ENCODE measurements at regions not wholly inside any gene's neighbourhood (a gene's known extent, or its start where the extent isn't known, plus 50 kb on each side); places are given as distances from the start of the nearest gene placed in this dataset.

DNA sequence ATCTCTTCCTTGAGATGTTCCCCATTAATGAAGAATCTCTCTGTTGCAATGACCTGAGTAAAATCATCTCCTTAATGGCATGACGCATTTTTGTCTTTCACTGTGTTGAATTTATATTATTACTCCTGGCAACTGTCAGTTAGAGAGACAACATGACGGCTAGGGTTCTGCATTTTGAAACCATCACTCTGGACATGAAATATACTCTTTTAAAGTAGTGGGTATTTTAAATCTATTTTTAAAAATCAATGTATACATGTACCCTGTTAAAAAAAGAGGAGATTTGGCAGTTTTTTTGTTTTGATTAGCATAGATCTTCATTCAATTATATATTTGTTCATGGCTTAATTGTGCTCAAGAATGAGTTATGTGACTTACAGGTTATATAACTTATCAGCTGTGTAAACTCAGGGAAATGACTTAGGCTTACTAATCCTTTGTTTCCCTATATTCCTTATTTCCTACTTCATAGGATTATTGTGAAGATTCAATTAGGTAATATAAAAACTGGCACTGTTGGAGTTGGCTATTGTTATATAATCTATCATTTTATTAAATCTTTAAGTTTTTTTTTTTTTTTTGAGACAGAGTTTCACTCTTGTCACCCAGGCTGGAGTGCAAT, 632.0 kb upstream of the SPRY2 start:
- Mint-ChIP-seq H3K4me3 (no peak overlapping the region), H3K36me3 (ENCODE audit: low read depth) (no peaks in the 10 kb centered on the region), H3K4me1 (no peaks in the 10 kb centered on the region), H3K27ac (no peak overlapping the region; the same call in 1 of the 2 replicates), H3K27me3 (ENCODE audit: insufficient read depth, low read depth, poor library complexity) (no peaks in the 10 kb centered on the region), H3K9me3 (no peaks in the 10 kb centered on the region; the same call in 2 of the 3 replicates)
- no peak overlapping the region for H3K27ac ChIP-seq (ENCODE audit: low read depth)
- no peak for ATAC-seq
- H2AFZ ChIP-seq: no peak overlapping the region
- H3K79me2 ChIP-seq (replicated peaks; ENCODE audit: insufficient read depth): no peaks in the 10 kb centered on the region
- H3K4me1 ChIP-seq (ENCODE audit: insufficient read depth): no peaks in the 10 kb centered on the region
- H3K27me3 ChIP-seq (ENCODE audit: insufficient read depth): no peaks in the 10 kb centered on the region
- TF ChIP-seq, protein P1, sequence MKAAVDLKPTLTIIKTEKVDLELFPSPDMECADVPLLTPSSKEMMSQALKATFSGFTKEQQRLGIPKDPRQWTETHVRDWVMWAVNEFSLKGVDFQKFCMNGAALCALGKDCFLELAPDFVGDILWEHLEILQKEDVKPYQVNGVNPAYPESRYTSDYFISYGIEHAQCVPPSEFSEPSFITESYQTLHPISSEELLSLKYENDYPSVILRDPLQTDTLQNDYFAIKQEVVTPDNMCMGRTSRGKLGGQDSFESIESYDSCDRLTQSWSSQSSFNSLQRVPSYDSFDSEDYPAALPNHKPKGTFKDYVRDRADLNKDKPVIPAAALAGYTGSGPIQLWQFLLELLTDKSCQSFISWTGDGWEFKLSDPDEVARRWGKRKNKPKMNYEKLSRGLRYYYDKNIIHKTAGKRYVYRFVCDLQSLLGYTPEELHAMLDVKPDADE (IDR thresholded peaks at IDR 0.05): no peak
- TF ChIP-seq EZH2phosphoT487 (IDR thresholded peaks at IDR 0.05; ENCODE audit: unreplicated experiment): no peak
- no peaks in the 10 kb centered on the region for H3F3A ChIP-seq (replicated peaks; ENCODE audit: low read depth)
- no peaks in the 10 kb centered on the region for H3K36me3 ChIP-seq (ENCODE audit: insufficient read depth)
- no peaks in the 10 kb centered on the region for H4K20me1 ChIP-seq (replicated peaks; ENCODE audit: insufficient read depth)
- no peak overlapping the region for H3K4me2 ChIP-seq
- H3K4me3 ChIP-seq: no peak overlapping the region
- H3K9me2 ChIP-seq (ENCODE audit: insufficient read depth): no peaks in the 10 kb centered on the region
- DNase-seq (ENCODE audit: low spot score): no peak

GRCh38 chr13:80965097-80965496, 624.2 kb upstream of the SPRY2 start:
- Mint-ChIP-seq H3K36me3 (ENCODE audit: low read depth) (no peaks in the 10 kb centered on the region), H3K9me3 (no peaks in the 10 kb centered on the region), H3K27ac (no peak overlapping the region), H3K4me1 (peaks cover 11% of the 10 kb centered on the region), H3K27me3 (ENCODE audit: insufficient read depth, low read depth, poor library complexity) (no peaks in the 10 kb centered on the region), H3K4me3 (no peak overlapping the region)
- H3K4me2 ChIP-seq: no peak overlapping the region
- H3F3A ChIP-seq (replicated peaks; ENCODE audit: low read depth): no peaks in the 10 kb centered on the region
- ATAC-seq: no peak
- H3K9me2 ChIP-seq (ENCODE audit: insufficient read depth): no peaks in the 10 kb centered on the region
- H4K20me1 ChIP-seq (replicated peaks; ENCODE audit: insufficient read depth): no peaks in the 10 kb centered on the region
- H3K4me1 ChIP-seq (ENCODE audit: insufficient read depth): peaks cover 13% of the 10 kb centered on the region
- H3K36me3 ChIP-seq (ENCODE audit: insufficient read depth): no peaks in the 10 kb centered on the region
- H3K4me3 ChIP-seq: no peak overlapping the region
- DNase-seq (ENCODE audit: low spot score): no peak
- no peak overlapping the region for H2AFZ ChIP-seq
- H3K79me2 ChIP-seq (replicated peaks; ENCODE audit: insufficient read depth): no peaks in the 10 kb centered on the region
- H3K27ac ChIP-seq (ENCODE audit: low read depth): no peak overlapping the region
- no peaks in the 10 kb centered on the region for H3K27me3 ChIP-seq (ENCODE audit: insufficient read depth)
- TF ChIP-seq, protein P1 (IDR thresholded peaks at IDR 0.05): no peak
- TF ChIP-seq JUNB (IDR thresholded peaks at IDR 0.05; ENCODE audit: unreplicated experiment) (no peak), CREB1 (CRISPR knock-in tag; IDR thresholded peaks at IDR 0.05; ENCODE audit: low read depth) (no peak), POLR2AphosphoS5 (IDR thresholded peaks at IDR 0.05; ENCODE audit: low read depth) (no peak), ZNF114 (CRISPR knock-in tag; IDR thresholded peaks at IDR 0.05) (no peak), ZNF331 (CRISPR knock-in tag; IDR thresholded peaks at IDR 0.05; ENCODE audit: low read depth) (no peak), EZH2phosphoT487 (IDR thresholded peaks at IDR 0.05; ENCODE audit: unreplicated experiment) (no peak), CTCF (conservative IDR thresholded peaks at IDR 0.05; ENCODE audit: low read depth in 2 of 2) (no peak)
- TF ChIP-seq, protein P2, sequence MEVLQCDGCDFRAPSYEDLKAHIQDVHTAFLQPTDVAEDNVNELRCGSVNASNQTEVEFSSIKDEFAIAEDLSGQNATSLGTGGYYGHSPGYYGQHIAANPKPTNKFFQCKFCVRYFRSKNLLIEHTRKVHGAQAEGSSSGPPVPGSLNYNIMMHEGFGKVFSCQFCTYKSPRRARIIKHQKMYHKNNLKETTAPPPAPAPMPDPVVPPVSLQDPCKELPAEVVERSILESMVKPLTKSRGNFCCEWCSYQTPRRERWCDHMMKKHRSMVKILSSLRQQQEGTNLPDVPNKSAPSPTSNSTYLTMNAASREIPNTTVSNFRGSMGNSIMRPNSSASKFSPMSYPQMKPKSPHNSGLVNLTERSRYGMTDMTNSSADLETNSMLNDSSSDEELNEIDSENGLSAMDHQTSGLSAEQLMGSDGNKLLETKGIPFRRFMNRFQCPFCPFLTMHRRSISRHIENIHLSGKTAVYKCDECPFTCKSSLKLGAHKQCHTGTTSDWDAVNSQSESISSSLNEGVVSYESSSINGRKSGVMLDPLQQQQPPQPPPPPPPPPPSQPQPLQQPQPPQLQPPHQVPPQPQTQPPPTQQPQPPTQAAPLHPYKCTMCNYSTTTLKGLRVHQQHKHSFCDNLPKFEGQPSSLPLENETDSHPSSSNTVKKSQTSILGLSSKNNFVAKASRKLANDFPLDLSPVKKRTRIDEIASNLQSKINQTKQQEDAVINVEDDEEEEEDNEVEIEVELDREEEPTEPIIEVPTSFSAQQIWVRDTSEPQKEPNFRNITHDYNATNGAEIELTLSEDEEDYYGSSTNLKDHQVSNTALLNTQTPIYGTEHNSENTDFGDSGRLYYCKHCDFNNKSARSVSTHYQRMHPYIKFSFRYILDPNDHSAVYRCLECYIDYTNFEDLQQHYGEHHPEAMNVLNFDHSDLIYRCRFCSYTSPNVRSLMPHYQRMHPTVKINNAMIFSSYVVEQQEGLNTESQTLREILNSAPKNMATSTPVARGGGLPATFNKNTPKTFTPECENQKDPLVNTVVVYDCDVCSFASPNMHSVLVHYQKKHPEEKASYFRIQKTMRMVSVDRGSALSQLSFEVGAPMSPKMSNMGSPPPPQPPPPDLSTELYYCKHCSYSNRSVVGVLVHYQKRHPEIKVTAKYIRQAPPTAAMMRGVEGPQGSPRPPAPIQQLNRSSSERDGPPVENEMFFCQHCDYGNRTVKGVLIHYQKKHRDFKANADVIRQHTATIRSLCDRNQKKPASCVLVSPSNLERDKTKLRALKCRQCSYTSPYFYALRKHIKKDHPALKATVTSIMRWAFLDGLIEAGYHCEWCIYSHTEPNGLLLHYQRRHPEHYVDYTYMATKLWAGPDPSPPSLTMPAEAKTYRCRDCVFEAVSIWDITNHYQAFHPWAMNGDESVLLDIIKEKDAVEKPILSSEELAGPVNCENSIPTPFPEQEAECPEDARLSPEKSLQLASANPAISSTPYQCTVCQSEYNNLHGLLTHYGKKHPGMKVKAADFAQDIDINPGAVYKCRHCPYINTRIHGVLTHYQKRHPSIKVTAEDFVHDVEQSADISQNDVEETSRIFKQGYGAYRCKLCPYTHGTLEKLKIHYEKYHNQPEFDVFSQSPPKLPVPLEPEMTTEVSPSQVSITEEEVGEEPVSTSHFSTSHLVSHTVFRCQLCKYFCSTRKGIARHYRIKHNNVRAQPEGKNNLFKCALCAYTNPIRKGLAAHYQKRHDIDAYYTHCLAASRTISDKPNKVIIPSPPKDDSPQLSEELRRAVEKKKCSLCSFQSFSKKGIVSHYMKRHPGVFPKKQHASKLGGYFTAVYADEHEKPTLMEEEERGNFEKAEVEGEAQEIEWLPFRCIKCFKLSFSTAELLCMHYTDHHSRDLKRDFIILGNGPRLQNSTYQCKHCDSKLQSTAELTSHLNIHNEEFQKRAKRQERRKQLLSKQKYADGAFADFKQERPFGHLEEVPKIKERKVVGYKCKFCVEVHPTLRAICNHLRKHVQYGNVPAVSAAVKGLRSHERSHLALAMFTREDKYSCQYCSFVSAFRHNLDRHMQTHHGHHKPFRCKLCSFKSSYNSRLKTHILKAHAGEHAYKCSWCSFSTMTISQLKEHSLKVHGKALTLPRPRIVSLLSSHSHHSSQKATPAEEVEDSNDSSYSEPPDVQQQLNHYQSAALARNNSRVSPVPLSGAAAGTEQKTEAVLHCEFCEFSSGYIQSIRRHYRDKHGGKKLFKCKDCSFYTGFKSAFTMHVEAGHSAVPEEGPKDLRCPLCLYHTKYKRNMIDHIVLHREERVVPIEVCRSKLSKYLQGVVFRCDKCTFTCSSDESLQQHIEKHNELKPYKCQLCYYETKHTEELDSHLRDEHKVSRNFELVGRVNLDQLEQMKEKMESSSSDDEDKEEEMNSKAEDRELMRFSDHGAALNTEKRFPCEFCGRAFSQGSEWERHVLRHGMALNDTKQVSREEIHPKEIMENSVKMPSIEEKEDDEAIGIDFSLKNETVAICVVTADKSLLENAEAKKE (CRISPR knock-in tag; IDR thresholded peaks at IDR 0.05): no peak
